Activated CD4-positive, alpha-beta T cell treated with anti-CD3 and anti-CD28 coated beads for 36 hours (primary cell): ENCODE measurements at regions not wholly inside any gene's neighbourhood (a gene's known extent, or its start where the extent isn't known, plus 50 kb on each side); places are given as distances from the start of the nearest gene placed in this dataset.

ENCODE experiments used
- ATAC-seq: fragments of 200-7000 bp; cut with Tn5 transposase; one replicate; pipeline ENCODE4 v1.10.0; 2021; ENCODE audit warnings: mild to moderate bottlenecking, moderate library complexity
- CTCF ChIA-PET: fragments of 350-600 bp; sonication (Branson Sonifier 250); formaldehyde crosslinking; loops from one replicate; lab custom pipeline; 2021; ENCODE audit warnings: antibody characterized with exemption; lab: Charles Lee
- POLR2A ChIA-PET: fragments of 350-600 bp; sonication (Branson Sonifier 250); formaldehyde crosslinking; loops from one replicate; lab custom pipeline; 2021; ENCODE audit warnings: antibody characterized with exemption, inconsistent platforms; lab: Charles Lee
- DNase-seq: peaks from one replicate; pipeline ENCODE4 v3.0.0-alpha.2; 2020
- H3K27ac Mint-ChIP-seq: one replicate; pipeline ENCODE4 v1.8.0; 2021; ENCODE audit warnings: mixed read lengths
- H3K27me3 Mint-ChIP-seq: one replicate; pipeline ENCODE4 v1.8.0; 2021; ENCODE audit warnings: mixed read lengths
- H3K36me3 Mint-ChIP-seq: one replicate; pipeline ENCODE4 v1.8.0; 2021; ENCODE audit warnings: low read depth, mixed read lengths
- H3K4me1 Mint-ChIP-seq: one replicate; pipeline ENCODE4 v1.8.0; 2021; ENCODE audit warnings: mixed read lengths
- H3K4me3 Mint-ChIP-seq: one replicate; pipeline ENCODE4 v1.8.0; 2021; ENCODE audit warnings: mild to moderate bottlenecking, moderate library complexity, mixed read lengths
- H3K9me3 Mint-ChIP-seq: one replicate; pipeline ENCODE4 v1.8.0; 2021; ENCODE audit warnings: low read depth, mixed read lengths
- intact Hi-C, 2 experiments: fragments of 100-400 bp; cut with DNase I in 1 of 2; cut with micrococcal nuclease in 1 of 2; formaldehyde crosslinking; loops; one replicate each; pipeline versions ENCODE4 v1.14.2 to v1.15.1; 2022 to 2024; cut with DNase I, micrococcal nuclease

GRCh38 chr16:54231919-54232318, 54.7 kb downstream of the IRX3 start:
- intact Hi-C loops: no loop called here
- no peaks in the 10 kb centered on the region for H3K4me1 Mint-ChIP-seq
- no peaks in the 10 kb centered on the region for H3K36me3 Mint-ChIP-seq
- H3K9me3 Mint-ChIP-seq: no peaks in the 10 kb centered on the region
- ChIA-PET POLR2A (no interaction called here), CTCF (no interaction called here)
- DNase-seq: no peak
- H3K27me3 Mint-ChIP-seq: peaks cover 9% of the 10 kb centered on the region
- ATAC-seq: no peak
- no peak overlapping the region for H3K4me3 Mint-ChIP-seq
- no peak overlapping the region for H3K27ac Mint-ChIP-seq

DNA sequence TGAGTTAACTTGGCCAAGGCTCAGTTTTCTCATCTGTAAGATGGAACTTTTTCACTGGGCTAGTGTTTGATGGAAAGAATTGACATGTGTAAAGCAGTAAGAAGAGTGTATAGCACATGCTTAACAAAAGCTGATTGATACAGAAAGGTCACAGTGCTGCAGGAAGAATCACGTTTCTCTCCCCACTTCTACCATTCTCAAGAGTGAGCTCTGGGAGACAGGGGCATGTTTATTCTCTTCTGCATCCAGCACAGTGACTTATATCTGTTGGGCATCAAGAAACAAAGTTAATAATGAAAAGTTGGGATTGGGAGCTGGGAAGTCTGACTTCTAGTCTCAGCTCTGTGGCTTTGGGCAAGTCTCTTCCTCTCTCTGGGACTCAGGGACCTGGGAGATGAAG, 55.3 kb downstream of the IRX3 start:
- H3K27me3 Mint-ChIP-seq: peaks cover 7% of the 10 kb centered on the region
- H3K4me3 Mint-ChIP-seq: no peak overlapping the region
- DNase-seq (no peak), ATAC-seq (no peak)
- CTCF ChIA-PET: no interaction called here
- H3K36me3 Mint-ChIP-seq: no peaks in the 10 kb centered on the region
- H3K4me1 Mint-ChIP-seq: no peaks in the 10 kb centered on the region
- POLR2A ChIA-PET: no interaction called here
- intact Hi-C loops: no loop called here
- H3K27ac Mint-ChIP-seq: no peak overlapping the region
- no peaks in the 10 kb centered on the region for H3K9me3 Mint-ChIP-seq

DNA sequence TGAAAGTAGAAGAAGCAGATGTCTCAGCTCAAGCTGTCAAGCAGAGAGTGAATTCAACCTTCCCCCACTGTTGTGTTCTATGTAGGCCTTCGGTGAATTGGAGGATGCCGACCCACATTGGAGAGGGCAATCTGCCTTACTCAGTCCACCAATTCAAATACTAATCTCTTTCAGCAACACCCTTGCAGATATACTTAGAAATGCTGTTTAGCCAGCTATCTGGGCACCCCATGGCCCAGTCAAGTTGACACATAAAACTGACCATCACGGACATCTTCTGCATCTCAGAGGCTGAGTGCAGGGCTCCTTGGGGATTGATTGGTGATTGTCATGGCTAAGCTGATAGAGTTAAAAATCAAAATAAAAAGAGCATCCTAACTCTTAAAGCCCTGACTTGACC, 58.3 kb downstream of the IRX3 start:
- ATAC-seq (no peak), DNase-seq (no peak)
- POLR2A ChIA-PET: no interaction called here
- CTCF ChIA-PET: no interaction called here
- peaks cover 8% of the 10 kb centered on the region for H3K27me3 Mint-ChIP-seq
- H3K27ac Mint-ChIP-seq: no peak overlapping the region
- no peaks in the 10 kb centered on the region for H3K36me3 Mint-ChIP-seq
- no peaks in the 10 kb centered on the region for H3K9me3 Mint-ChIP-seq
- H3K4me3 Mint-ChIP-seq: no peak overlapping the region
- intact Hi-C loops: no loop called here
- H3K4me1 Mint-ChIP-seq: no peaks in the 10 kb centered on the region

GRCh38 chr16:54226296-54227010, 60.1 kb downstream of the IRX3 start:
- ChIA-PET POLR2A (no interaction called here), CTCF (no interaction called here)
- intact Hi-C loops: no loop called here
- H3K27ac Mint-ChIP-seq: no peak overlapping the region
- H3K36me3 Mint-ChIP-seq: no peaks in the 10 kb centered on the region
- peaks cover 11% of the 10 kb centered on the region for H3K27me3 Mint-ChIP-seq
- ATAC-seq (no peak), DNase-seq (no peak)
- no peaks in the 10 kb centered on the region for H3K9me3 Mint-ChIP-seq
- H3K4me3 Mint-ChIP-seq: no peak overlapping the region
- H3K4me1 Mint-ChIP-seq: no peaks in the 10 kb centered on the region

DNA sequence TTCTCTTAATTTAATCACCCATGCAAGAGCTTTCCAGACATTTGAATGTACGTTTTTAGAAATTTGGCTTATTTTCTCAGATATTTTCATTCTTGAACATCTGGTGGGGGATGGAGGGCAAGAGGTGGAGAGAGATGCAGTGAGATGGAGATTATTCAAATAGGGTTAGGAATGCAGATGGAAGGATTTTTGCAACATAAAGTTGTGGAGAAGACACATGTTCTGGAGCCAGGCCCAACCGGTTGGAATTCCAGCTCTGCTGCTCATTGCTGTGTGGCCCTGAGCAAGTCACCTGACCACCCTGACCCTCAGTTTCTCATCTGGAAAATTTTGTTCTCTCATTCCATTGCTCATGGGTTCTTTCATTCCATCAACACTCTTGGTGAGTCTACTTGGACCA, 66.9 kb downstream of the IRX3 start:
- DNase-seq: no peak
- H3K4me3 Mint-ChIP-seq: no peak overlapping the region
- no peaks in the 10 kb centered on the region for H3K9me3 Mint-ChIP-seq
- H3K4me1 Mint-ChIP-seq: no peaks in the 10 kb centered on the region
- peaks cover 5% of the 10 kb centered on the region for H3K27me3 Mint-ChIP-seq
- no peaks in the 10 kb centered on the region for H3K36me3 Mint-ChIP-seq
- intact Hi-C loops: no loop called here
- ATAC-seq: no peak
- POLR2A ChIA-PET: no interaction called here
- no peak overlapping the region for H3K27ac Mint-ChIP-seq
- CTCF ChIA-PET: no interaction called here

DNA sequence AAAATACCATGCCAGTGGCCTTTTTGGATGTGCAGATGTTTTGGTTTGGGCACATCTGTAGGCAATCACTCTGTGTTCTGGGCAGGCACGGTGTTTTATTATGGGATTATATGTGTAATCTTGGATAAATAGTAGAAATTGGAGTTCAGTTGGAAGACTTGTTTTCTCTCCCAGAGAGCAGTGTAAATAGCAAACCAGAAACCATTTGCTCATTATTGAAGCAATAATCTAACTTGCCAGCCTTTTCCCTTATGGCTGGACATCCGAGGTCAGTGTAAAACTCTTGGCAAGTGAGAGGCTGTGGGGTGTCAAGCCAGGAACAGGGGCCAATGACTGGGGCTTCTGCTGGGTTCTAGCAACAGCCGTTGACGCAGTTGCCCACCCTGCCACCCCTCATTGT, 69.9 kb downstream of the IRX3 start:
- Mint-ChIP-seq H3K4me3 (no peak overlapping the region), H3K27me3 (no peaks in the 10 kb centered on the region), H3K27ac (no peak overlapping the region), H3K9me3 (no peaks in the 10 kb centered on the region), H3K4me1 (no peaks in the 10 kb centered on the region), H3K36me3 (no peaks in the 10 kb centered on the region)
- POLR2A ChIA-PET: no interaction called here
- intact Hi-C loops: no loop called here
- CTCF ChIA-PET: no interaction called here
- ATAC-seq (no peak), DNase-seq (no peak)

DNA sequence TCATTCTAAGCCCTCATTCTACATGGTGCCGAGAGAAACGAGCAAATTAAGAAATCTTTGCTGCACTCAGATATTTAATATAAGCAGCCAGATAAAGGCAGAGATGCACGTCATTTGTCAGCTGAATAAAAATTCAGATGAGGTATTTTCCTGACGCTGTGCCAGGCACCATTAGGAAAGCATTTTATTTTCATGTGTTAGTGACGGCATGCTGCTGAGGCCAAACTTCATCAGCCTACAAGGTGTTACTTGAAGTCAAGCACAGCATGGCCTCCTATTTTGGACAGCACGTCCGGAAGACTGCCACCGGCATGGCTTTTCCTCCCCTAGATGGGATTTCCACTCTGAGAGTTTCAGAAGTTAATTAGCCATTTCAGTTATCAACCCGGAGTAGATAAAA, 70.3 kb downstream of the IRX3 start:
- POLR2A ChIA-PET: no interaction called here
- H3K36me3 Mint-ChIP-seq: no peaks in the 10 kb centered on the region
- CTCF ChIA-PET: no interaction called here
- no peaks in the 10 kb centered on the region for H3K9me3 Mint-ChIP-seq
- intact Hi-C loops: no loop called here
- H3K4me1 Mint-ChIP-seq: no peaks in the 10 kb centered on the region
- DNase-seq (no peak), ATAC-seq (no peak)
- no peaks in the 10 kb centered on the region for H3K27me3 Mint-ChIP-seq
- no peak overlapping the region for H3K27ac Mint-ChIP-seq
- H3K4me3 Mint-ChIP-seq: no peak overlapping the region

GRCh38 chr16:54215471-54215870, 71.1 kb downstream of the IRX3 start:
- no peak for DNase-seq
- Mint-ChIP-seq H3K4me3 (no peak overlapping the region), H3K4me1 (no peaks in the 10 kb centered on the region), H3K36me3 (no peaks in the 10 kb centered on the region), H3K9me3 (no peaks in the 10 kb centered on the region), H3K27me3 (no peaks in the 10 kb centered on the region), H3K27ac (no peak overlapping the region)
- intact Hi-C loops: no loop called here
- ChIA-PET POLR2A (no interaction called here), CTCF (no interaction called here)
- no peak for ATAC-seq

DNA sequence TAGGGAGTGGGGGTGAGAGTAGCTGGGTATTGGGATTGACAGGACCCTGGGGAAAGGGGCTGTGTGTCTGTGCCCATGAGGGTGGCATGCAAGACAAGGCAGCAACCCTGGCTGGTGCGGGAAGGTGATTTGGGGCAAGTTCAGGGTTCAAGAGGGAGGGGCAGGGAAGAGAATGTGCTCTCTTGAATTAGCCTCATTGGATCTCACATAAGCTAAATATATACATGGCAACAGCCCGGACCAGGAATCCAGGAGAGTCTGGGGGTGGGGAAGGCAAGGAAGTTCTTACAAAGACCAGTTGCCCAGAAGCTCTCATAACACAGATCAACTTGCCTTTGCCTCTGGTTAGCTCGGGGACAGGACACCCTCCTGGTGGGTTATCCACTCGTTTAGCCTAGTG, 73.3 kb downstream of the IRX3 start:
- POLR2A ChIA-PET: no interaction called here
- Mint-ChIP-seq H3K27ac (no peak overlapping the region), H3K27me3 (no peaks in the 10 kb centered on the region), H3K9me3 (no peaks in the 10 kb centered on the region), H3K4me1 (no peaks in the 10 kb centered on the region), H3K36me3 (no peaks in the 10 kb centered on the region), H3K4me3 (no peak overlapping the region)
- intact Hi-C loops: no loop called here
- no peak for ATAC-seq
- DNase-seq: no peak
- CTCF ChIA-PET: interaction anchor here (1.1 kb wide), 1 partner anchor 13 kb away, joined by 3 read pairs; no protein-coding TSS in a partner anchor

DNA sequence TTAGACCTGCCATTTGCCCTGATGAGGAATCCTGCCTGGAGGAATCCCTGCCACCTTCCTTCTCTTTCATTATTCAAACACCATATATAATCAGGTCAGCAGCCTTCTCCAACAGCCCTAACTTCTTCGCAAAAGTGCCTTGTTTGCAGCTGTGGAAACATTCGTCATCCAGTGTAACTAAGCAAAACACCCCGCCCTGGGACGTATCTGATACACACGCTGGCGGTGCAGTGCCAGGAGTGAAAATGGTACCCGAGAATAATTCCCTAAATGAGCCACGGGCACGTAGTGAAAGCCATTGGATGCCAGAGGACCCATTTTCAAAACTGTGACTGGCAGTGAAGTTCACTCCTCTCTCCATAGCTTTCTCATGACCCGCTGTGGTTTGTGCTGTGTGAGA, 73.7 kb downstream of the IRX3 start:
- Mint-ChIP-seq H3K36me3 (no peaks in the 10 kb centered on the region), H3K27ac (no peak overlapping the region), H3K9me3 (no peaks in the 10 kb centered on the region), H3K4me1 (no peaks in the 10 kb centered on the region), H3K4me3 (no peak overlapping the region), H3K27me3 (no peaks in the 10 kb centered on the region)
- CTCF ChIA-PET: interaction anchor here (1.1 kb wide), 1 partner anchor 12 kb away, joined by 3 read pairs; no protein-coding TSS in a partner anchor
- POLR2A ChIA-PET: no interaction called here
- DNase-seq (no peak), ATAC-seq (no peak)
- intact Hi-C loops: no loop called here

DNA sequence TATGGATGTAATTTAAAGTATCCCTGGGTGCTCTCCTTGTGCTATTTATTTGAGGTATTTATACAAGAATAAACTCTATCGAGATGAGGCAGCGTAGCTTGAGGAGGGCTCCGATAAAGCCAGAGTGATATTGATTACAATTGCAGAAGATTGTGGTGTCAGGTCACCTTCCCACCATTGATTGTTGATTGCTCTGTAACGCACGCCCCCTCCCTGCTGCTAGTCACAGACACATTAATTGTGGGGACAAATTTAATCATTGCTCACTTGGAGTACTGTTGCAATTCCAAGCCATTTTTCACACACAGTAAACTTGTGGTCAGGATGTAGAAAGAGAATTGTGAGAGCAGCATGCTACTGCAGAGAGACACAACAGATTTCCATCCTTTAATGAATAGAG, 75.4 kb downstream of the IRX3 start:
- Mint-ChIP-seq H3K27me3 (no peaks in the 10 kb centered on the region), H3K4me1 (no peaks in the 10 kb centered on the region), H3K9me3 (no peaks in the 10 kb centered on the region), H3K36me3 (no peaks in the 10 kb centered on the region), H3K4me3 (no peak overlapping the region), H3K27ac (no peak overlapping the region)
- CTCF ChIA-PET: interaction anchor here (0.9 kb wide), 1 partner anchor 10 kb away, joined by 3 read pairs; no protein-coding TSS in a partner anchor
- intact Hi-C loops: no loop called here
- POLR2A ChIA-PET: interaction anchor here (0.6 kb wide), 1 partner anchor 71 kb away, joined by 3 read pairs; no protein-coding TSS in a partner anchor
- no peak for ATAC-seq
- DNase-seq: no peak

DNA sequence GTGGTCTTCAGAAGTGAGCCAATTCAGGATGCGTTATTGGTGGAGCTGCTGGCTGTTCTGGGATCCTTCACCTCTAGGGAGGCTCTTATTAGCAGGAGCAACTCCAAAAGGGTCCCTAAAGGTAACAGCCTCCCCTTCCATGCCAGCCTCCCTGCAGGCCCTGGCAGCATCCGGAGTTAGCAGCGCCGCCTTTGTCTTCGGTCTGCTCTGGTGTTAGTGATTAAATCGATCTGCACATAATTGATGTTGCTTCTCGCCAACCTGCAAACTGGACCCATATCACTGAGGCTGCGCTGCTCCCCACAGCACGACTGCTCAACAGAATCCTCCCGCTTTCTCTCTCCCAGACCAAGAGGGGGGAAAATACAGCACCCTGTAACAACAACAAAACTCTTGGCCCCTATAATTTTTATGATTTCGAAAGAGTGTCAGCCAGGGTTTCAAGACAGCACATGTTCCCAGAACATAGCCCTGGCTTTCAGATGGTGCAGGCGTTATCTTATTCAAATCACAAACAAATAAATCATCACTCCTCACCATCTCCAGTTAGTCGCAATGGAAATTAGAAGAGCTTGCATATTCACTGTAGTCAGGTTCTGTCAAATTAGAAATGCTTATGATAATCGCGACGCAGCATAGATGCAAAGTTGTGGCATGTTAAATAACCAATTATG, 76.0 kb downstream of the IRX3 start:
- no peak for ATAC-seq
- no peaks in the 10 kb centered on the region for H3K4me1 Mint-ChIP-seq
- no peak for DNase-seq
- intact Hi-C loops: no loop called here
- no peaks in the 10 kb centered on the region for H3K9me3 Mint-ChIP-seq
- no peak overlapping the region for H3K4me3 Mint-ChIP-seq
- no peaks in the 10 kb centered on the region for H3K36me3 Mint-ChIP-seq
- POLR2A ChIA-PET: interaction anchor here (0.6 kb wide), 1 partner anchor 72 kb away, joined by 3 read pairs; no protein-coding TSS in a partner anchor
- CTCF ChIA-PET: interaction anchor here (0.6 kb wide), 1 partner anchor 270 kb away, joined by 3 read pairs; no protein-coding TSS in a partner anchor
- no peak overlapping the region for H3K27ac Mint-ChIP-seq
- H3K27me3 Mint-ChIP-seq: no peaks in the 10 kb centered on the region
